ENCODE measurements at regions not wholly inside any gene's neighbourhood (a gene's known extent, or its start where the extent isn't known, plus 50 kb on each side); places are given as distances from the start of the nearest gene placed in this dataset.

GRCh38 chr6:40083141-40083920 lies 149.1 kb upstream of the MOCS1 start:
- DNase-seq (ENCODE audit: extremely low read depth, low read depth): no peak
- TF ChIP-seq CTCF (IDR thresholded peaks at IDR 0.05; ENCODE audit: low read depth, low read length): no peak

- no peak for DNase-seq (ENCODE audit: extremely low read depth, low read depth)
- no peak for TF ChIP-seq CTCF (IDR thresholded peaks at IDR 0.05; ENCODE audit: low read depth, low read length)
Measured at GRCh38 chr6:40082278-40083043, 148.2 kb upstream of the MOCS1 start.

GRCh38 chr6:40077736-40078135 lies 143.5 kb upstream of the MOCS1 start:
- no peak for TF ChIP-seq CTCF (IDR thresholded peaks at IDR 0.05; ENCODE audit: low read depth, low read length)

GRCh38 chr6:40077315-40077714 lies 143.1 kb upstream of the MOCS1 start:
- no peak for TF ChIP-seq CTCF (IDR thresholded peaks at IDR 0.05; ENCODE audit: low read depth, low read length)
- no peak for DNase-seq (ENCODE audit: extremely low read depth, low read depth)

More at GRCh38 chr6:40077736-40078135, 143.5 kb upstream of the MOCS1 start:
- no peak for DNase-seq (ENCODE audit: extremely low read depth, low read depth)

GRCh38 chr6:40075056-40075590 lies 140.9 kb upstream of the MOCS1 start:
- no peak for TF ChIP-seq CTCF (IDR thresholded peaks at IDR 0.05; ENCODE audit: low read depth, low read length)
- DNase-seq (ENCODE audit: extremely low read depth, low read depth): no peak

GRCh38 chr6:40074306-40075055 lies 140.2 kb upstream of the MOCS1 start:
- no peak for TF ChIP-seq CTCF (IDR thresholded peaks at IDR 0.05; ENCODE audit: low read depth, low read length)
- no peak for DNase-seq (ENCODE audit: extremely low read depth, low read depth)
